ENCODE measurements at regions not wholly inside any gene's neighbourhood (a gene's known extent, or its start where the extent isn't known, plus 50 kb on each side); places are given as distances from the start of the nearest gene placed in this dataset.

DNA sequence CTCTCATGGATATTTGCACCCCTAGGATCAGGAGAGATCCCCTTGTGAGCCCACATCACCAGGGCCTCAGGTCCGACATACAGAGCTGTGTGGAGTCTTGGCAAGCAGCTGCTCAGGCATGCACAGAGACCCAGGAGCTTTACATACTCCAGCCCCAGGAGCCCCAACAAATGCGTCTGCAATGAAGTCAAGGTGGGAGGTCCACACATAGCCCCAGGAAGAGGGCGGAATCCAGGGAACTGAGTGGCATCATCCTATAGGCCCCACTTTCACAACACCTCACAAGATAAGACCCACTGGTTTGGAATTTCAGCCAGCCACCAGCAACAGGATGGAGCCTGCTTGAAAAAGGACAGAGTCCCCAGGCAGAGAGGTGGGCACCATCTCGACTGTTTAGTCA is 106.7 kb downstream of the LSMEM1 start:
- TF ChIP-seq, protein P1, sequence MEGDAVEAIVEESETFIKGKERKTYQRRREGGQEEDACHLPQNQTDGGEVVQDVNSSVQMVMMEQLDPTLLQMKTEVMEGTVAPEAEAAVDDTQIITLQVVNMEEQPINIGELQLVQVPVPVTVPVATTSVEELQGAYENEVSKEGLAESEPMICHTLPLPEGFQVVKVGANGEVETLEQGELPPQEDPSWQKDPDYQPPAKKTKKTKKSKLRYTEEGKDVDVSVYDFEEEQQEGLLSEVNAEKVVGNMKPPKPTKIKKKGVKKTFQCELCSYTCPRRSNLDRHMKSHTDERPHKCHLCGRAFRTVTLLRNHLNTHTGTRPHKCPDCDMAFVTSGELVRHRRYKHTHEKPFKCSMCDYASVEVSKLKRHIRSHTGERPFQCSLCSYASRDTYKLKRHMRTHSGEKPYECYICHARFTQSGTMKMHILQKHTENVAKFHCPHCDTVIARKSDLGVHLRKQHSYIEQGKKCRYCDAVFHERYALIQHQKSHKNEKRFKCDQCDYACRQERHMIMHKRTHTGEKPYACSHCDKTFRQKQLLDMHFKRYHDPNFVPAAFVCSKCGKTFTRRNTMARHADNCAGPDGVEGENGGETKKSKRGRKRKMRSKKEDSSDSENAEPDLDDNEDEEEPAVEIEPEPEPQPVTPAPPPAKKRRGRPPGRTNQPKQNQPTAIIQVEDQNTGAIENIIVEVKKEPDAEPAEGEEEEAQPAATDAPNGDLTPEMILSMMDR (IDR thresholded peaks at IDR 0.05) = no peak
- TF ChIP-seq POLR2A (IDR thresholded peaks at IDR 0.05) = no peak
- no peak for TF ChIP-seq POLR2AphosphoS5 (IDR thresholded peaks at IDR 0.05)
